Activated CD4-positive, alpha-beta T cell treated with anti-CD3 and anti-CD28 coated beads, Interleukin-2, amount 10 ng/mL, durations not matched to agents 7 days and 5 days (primary cell): ENCODE measurements at regions not wholly inside any gene's neighbourhood (a gene's known extent, or its start where the extent isn't known, plus 50 kb on each side); places are given as distances from the start of the nearest gene placed in this dataset.
"Not testable (repeated sequence)": the region's sequence is repeated elsewhere in the genome, so short reads cannot be mapped to it uniquely, and the experiment has no call there.

Experiments used
- CTCF ChIA-PET: fragments of 350-600 bp; sonication (Branson Sonifier 250); formaldehyde crosslinking; loops from one replicate; lab custom pipeline; 2021; ENCODE audit warnings: antibody characterized with exemption; lab: Charles Lee
- POLR2A ChIA-PET: fragments of 350-600 bp; sonication (Branson Sonifier 250); formaldehyde crosslinking; loops from one replicate; lab custom pipeline; 2021; ENCODE audit warnings: antibody characterized with exemption; lab: Charles Lee
- DNase-seq: peaks from one replicate; pipeline ENCODE4 v3.0.0-alpha.2; 2020
- H3K27ac Mint-ChIP-seq: one replicate; pipeline ENCODE4 v1.8.0; 2021; ENCODE audit warnings: mild to moderate bottlenecking, moderate library complexity, mixed read lengths
- H3K27me3 Mint-ChIP-seq: one replicate; pipeline ENCODE4 v1.8.0; 2021; ENCODE audit warnings: mixed read lengths
- H3K36me3 Mint-ChIP-seq: one replicate; pipeline ENCODE4 v1.8.0; 2021; ENCODE audit warnings: low read depth, mixed read lengths
- H3K4me1 Mint-ChIP-seq: one replicate; pipeline ENCODE4 v1.8.0; 2021; ENCODE audit warnings: mixed read lengths
- H3K4me3 Mint-ChIP-seq: one replicate; pipeline ENCODE4 v1.8.0; 2021; ENCODE audit warnings: mild to moderate bottlenecking, moderate library complexity, mixed read lengths
- H3K9me3 Mint-ChIP-seq: one replicate; pipeline ENCODE4 v1.8.0; 2021; ENCODE audit warnings: mixed read lengths

DNA sequence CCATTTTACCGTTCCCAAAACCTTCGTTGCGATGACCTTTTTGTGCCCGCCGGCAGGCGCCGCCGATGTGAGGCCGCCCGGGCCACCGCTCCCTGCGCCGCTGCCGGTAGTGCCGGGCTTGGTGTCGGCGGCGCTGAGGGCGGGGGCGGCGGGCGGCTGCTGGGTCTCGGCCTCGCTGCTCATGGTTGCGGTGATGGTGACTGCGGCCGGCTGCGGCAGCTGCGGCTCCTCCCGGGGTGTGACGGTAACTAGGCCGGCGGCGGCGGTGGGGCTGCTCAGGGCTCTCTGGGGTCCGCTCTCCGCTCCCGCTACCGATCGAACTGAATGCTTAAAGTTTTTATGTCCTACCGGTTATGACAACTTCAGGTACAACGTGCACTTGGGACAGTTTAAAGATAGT lies 472.6 kb upstream of the CCDC196 start:
- CTCF ChIA-PET, H3K4me3 Mint-ChIP-seq: not testable (repeated sequence)

DNA sequence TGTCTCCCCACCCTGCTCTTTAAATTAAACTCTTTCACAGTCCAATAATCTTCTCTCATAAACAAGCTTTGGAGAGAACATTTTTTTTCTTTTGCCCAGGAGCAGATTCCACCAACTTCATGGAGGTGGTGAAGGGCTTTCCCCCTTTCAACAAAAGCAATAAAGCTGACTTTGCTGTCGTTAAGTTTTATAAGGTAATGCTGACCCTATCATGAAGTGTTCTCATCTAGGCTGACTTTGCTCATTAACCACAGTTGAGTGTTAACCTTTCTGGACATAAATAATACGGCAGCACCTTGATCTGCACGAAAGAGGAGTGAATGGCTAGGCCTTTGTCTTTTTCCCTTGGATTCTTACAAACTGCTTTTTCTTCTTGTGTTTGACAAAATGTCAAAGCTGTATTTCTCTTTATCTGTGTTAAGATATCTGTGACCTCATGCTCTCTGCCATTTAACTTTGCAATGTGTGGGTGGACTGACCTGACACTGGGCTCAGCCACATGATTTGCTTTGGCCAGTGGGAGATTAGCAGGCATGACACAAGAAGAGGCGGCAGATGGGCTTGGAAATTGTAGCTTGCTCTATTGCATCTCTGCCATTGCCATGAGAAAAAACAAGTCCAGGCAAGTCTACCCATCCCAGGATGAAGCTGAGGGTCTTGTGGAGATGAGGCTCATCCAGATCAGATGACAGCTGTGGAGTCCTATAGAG lies 470.9 kb upstream of the CCDC196 start:
- Mint-ChIP-seq H3K27me3 (peaks cover 7% of the 10 kb centered on the region), H3K9me3 (peaks cover 4% of the 10 kb centered on the region), H3K27ac (no peak overlapping the region), H3K4me1 (no peaks in the 10 kb centered on the region), H3K36me3 (no peaks in the 10 kb centered on the region), H3K4me3 (no peak overlapping the region)
- no peak for DNase-seq
- ChIA-PET POLR2A (no interaction called here), CTCF (interaction anchor here (0.8 to 1.2 kb wide), 3 partner anchors 9 to 13 kb away, joined by 3 to 4 read pairs (median 3); no protein-coding TSS in a partner anchor)

More for the DNA sequence above, 472.6 kb upstream of the CCDC196 start:
- POLR2A ChIA-PET, H3K9me3 Mint-ChIP-seq, H3K4me1 Mint-ChIP-seq, H3K36me3 Mint-ChIP-seq, H3K27me3 Mint-ChIP-seq, H3K27ac Mint-ChIP-seq, DNase-seq: not testable (repeated sequence)

DNA sequence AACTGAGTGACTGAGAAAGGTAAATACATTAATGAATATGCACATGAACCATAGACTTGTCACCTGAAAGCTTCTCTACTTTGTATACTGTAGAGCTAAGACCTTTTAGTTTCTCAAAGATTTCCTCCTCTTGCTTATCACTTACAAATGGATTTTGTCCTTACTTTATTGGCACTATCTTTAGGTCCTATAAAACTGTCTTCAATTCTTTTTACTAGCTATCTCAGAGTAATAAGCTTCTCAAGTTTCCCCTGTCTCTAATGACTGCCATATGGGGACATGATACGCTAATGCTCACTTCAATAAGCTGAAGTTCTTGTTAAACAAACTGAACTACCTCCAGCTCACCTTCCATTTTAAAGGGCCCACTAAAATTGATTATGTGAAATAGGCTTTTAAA lies 468.2 kb upstream of the CCDC196 start:
- POLR2A ChIA-PET, result no interaction called here
- DNase-seq, result no peak
- H3K9me3 Mint-ChIP-seq, result peaks cover 4% of the 10 kb centered on the region
- H3K27me3 Mint-ChIP-seq, result peaks cover 7% of the 10 kb centered on the region
- H3K4me3 Mint-ChIP-seq, result no peak overlapping the region
- H3K36me3 Mint-ChIP-seq, result no peaks in the 10 kb centered on the region
- H3K4me1 Mint-ChIP-seq, result no peaks in the 10 kb centered on the region
- CTCF ChIA-PET, result interaction anchor here (0.5 kb wide), 1 partner anchor 1012 kb away, joined by 4 read pairs; no protein-coding TSS in a partner anchor
- no peak overlapping the region for H3K27ac Mint-ChIP-seq

DNA sequence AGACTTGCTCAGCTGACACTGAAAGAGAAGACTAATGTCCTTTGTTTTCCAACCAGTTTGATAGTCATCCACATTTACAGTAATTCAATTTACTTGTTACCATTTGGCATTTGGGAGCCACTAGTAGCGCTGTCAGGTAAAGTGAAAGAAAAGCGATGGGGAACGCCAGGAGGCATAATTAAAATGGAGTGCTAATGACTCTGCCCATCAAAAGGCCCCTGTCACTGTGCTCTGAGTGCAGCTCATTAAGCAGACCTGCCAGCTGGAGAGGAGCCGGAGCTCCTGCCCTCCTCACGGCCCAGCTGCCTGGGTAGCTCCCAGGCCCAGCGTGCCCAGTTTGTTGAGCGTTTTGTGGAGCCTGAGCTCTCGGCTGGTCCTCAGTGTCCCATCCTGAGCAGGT lies 463.6 kb upstream of the CCDC196 start:
- H3K36me3 Mint-ChIP-seq, result no peaks in the 10 kb centered on the region
- peaks cover 2% of the 10 kb centered on the region for H3K27me3 Mint-ChIP-seq
- H3K9me3 Mint-ChIP-seq, result no peaks in the 10 kb centered on the region
- H3K4me1 Mint-ChIP-seq, result no peaks in the 10 kb centered on the region
- H3K4me3 Mint-ChIP-seq, result no peak overlapping the region
- POLR2A ChIA-PET, result no interaction called here
- CTCF ChIA-PET, result interaction anchor here (0.6 kb wide), 1 partner anchor 523 kb away, joined by 5 read pairs; no protein-coding TSS in a partner anchor
- no peak overlapping the region for H3K27ac Mint-ChIP-seq
- no peak for DNase-seq

DNA sequence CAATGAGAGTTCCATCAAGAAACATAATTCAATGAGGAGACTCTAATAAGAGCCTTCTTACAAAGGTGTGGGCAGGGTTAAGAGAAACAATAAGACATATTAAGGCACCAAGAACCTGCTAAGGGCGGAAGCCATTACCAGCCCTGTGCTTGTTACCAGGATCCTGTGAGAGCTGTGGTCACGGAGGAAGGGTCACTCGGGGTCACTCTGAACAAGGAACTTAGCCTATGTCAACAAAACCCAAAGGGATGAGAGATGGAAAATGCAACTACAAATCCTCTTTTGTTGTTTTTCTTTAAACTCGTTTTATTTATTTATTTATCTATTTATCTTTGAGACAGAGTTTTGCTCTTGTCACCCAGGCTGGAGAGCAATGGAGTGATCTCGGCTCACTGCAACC lies 460.4 kb upstream of the CCDC196 start:
- CTCF ChIA-PET, result no interaction called here
- POLR2A ChIA-PET, result no interaction called here
- peaks cover 10% of the 10 kb centered on the region for H3K9me3 Mint-ChIP-seq
- H3K4me3 Mint-ChIP-seq, result no peak overlapping the region
- no peak for DNase-seq
- peaks cover 1% of the 10 kb centered on the region for H3K36me3 Mint-ChIP-seq
- no peak overlapping the region for H3K27ac Mint-ChIP-seq
- H3K4me1 Mint-ChIP-seq, result no peaks in the 10 kb centered on the region
- H3K27me3 Mint-ChIP-seq, result peaks cover 11% of the 10 kb centered on the region

DNA sequence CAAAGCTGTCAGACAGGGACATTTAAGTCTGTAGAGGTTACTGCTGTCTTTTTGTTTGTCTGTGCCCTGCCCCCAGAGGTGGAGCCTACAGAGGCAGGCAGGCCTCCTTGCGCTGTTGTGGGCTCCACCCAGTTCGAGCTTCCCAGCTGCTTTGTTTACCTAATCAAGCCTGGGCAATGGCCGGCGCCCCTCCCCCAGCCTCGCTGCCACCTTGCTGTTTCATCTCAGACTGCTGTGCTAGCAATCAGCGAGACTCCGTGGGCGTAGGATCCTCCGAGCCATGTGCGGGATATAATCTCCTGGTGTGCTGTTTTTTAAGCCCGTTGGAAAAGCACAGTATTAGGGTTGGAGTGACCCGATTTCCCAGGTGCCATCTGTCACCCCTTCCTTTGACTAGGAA lies 454.2 kb upstream of the CCDC196 start:
- H3K27ac Mint-ChIP-seq, H3K4me3 Mint-ChIP-seq, H3K4me1 Mint-ChIP-seq, DNase-seq, POLR2A ChIA-PET, H3K36me3 Mint-ChIP-seq, CTCF ChIA-PET: not testable (repeated sequence)
- peaks cover 29% of the 10 kb centered on the region for H3K9me3 Mint-ChIP-seq
- peaks cover 23% of the 10 kb centered on the region for H3K27me3 Mint-ChIP-seq

DNA sequence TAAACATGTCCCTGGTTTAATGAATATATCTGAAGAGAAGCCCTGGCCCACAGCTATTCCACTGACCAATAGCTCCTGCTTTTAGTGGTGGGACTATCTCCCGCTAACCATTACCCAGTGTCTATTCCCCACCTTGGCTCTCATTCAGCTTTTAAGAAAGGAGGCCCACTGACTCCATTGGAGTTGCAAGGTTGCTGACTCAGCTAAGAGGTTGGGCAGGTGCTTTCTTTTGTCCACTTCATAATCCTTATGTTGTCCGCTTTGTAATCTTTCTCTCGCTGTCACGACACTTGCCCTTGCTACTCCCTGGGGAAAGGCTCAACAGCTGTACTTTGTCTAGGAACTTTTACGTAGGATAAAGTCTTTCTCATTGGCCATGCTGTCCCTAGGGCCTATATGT lies 453.4 kb upstream of the CCDC196 start:
- no peak for DNase-seq
- Mint-ChIP-seq H3K9me3 (peaks cover 29% of the 10 kb centered on the region), H3K27me3 (peaks cover 23% of the 10 kb centered on the region), H3K27ac (no peak overlapping the region), H3K4me3 (no peak overlapping the region), H3K36me3 (peaks cover 8% of the 10 kb centered on the region), H3K4me1 (no peaks in the 10 kb centered on the region)
- CTCF ChIA-PET, result no interaction called here
- POLR2A ChIA-PET, result no interaction called here

DNA sequence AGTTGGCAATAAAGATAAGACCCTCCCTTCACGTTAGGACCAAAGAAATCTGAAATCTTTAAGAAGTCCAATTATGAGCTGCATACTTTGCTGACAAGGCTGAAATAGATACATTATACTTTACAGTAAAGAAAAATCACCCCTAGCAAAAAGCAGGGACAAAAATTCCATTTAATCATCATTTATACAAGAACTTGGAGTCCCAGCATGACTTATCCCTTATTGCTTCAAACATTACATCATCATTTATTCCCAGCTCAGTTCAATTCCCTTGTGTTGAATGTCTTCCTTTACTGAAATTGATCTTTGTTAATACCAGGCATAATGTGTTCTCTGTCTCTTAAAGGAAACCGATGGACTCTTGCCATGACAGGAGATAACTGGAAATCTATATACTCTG lies 449.6 kb upstream of the CCDC196 start:
- peaks cover 3% of the 10 kb centered on the region for H3K36me3 Mint-ChIP-seq
- H3K27ac Mint-ChIP-seq, result no peak overlapping the region
- ChIA-PET POLR2A (no interaction called here), CTCF (no interaction called here)
- H3K4me3 Mint-ChIP-seq, result no peak overlapping the region
- H3K9me3 Mint-ChIP-seq, result peaks cover 15% of the 10 kb centered on the region
- no peak for DNase-seq
- no peaks in the 10 kb centered on the region for H3K4me1 Mint-ChIP-seq
- H3K27me3 Mint-ChIP-seq, result peaks cover 14% of the 10 kb centered on the region

DNA sequence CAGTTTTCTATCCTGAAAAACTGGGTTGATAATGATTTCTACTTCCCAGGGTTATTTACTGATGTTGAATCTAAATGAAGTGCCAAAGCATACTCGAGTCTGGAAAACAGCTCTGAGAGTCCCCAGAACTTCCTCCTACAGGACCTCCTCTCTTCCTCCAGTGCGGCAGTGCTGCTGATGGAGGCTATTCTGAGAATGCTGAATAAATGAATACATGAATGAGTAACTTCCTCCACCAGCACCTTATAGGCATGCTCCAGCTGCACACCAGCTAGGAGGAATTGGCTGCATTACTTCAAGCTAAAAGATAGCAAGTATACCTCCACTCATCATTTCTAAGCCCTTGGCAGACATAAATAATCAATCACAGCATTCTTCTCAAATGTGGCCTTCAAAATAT lies 448.8 kb upstream of the CCDC196 start:
- peaks cover 3% of the 10 kb centered on the region for H3K36me3 Mint-ChIP-seq
- no peak overlapping the region for H3K27ac Mint-ChIP-seq
- H3K27me3 Mint-ChIP-seq, result peaks cover 14% of the 10 kb centered on the region
- H3K4me1 Mint-ChIP-seq, result no peaks in the 10 kb centered on the region
- ChIA-PET POLR2A (no interaction called here), CTCF (no interaction called here)
- no peak for DNase-seq
- H3K9me3 Mint-ChIP-seq, result peaks cover 14% of the 10 kb centered on the region
- no peak overlapping the region for H3K4me3 Mint-ChIP-seq

DNA sequence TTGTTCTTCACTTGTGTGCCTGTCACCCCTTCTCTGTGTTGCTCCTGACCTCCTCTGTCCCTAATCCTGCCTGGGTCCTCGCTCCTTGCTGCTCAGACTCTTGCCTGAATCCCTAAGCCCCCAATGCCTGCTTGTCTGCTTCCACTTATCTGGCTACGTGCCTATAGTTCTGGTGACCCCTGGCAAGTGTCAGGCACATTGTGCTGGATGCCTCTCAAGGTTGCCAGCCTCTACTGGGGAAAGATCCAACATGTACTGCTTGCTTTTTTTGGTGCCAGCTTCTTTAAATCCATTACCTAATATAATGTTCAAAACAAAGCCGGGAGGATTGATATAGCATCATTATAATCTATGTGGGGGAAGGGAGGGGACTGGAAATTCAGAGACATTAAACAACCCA lies 448.0 kb upstream of the CCDC196 start:
- no peak overlapping the region for H3K27ac Mint-ChIP-seq
- no peaks in the 10 kb centered on the region for H3K4me1 Mint-ChIP-seq
- ChIA-PET POLR2A (no interaction called here), CTCF (interaction anchor here (0.6 kb wide), 1 partner anchor 9 kb away, joined by 5 read pairs; no protein-coding TSS in a partner anchor)
- peaks cover 8% of the 10 kb centered on the region for H3K9me3 Mint-ChIP-seq
- H3K36me3 Mint-ChIP-seq, result peaks cover 2% of the 10 kb centered on the region
- peaks cover 13% of the 10 kb centered on the region for H3K27me3 Mint-ChIP-seq
- no peak overlapping the region for H3K4me3 Mint-ChIP-seq
- DNase-seq, result no peak

DNA sequence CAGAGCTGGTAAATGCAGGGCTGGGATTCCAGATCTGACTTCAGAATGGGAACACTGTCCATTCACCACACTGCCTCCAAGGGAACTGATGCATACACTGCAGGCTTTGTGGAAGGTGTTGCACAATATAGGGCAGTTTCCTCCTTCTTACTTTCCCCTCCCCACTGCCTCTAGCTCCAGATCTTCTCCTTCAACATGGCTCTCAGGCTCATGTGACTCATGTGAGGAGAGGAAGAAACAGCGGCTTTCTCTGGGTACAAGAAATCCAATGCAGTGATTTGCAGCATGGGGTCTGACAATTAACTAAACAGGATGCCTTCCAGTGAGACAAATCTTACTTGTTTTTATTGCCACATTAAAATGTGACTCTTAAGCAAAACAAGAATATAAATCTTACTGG lies 447.6 kb upstream of the CCDC196 start:
- H3K27ac Mint-ChIP-seq, result no peak overlapping the region
- peaks cover 11% of the 10 kb centered on the region for H3K27me3 Mint-ChIP-seq
- no peak for DNase-seq
- peaks cover 5% of the 10 kb centered on the region for H3K9me3 Mint-ChIP-seq
- CTCF ChIA-PET, result interaction anchor here (0.6 kb wide), 1 partner anchor 9 kb away, joined by 5 read pairs; no protein-coding TSS in a partner anchor
- POLR2A ChIA-PET, result no interaction called here
- H3K4me3 Mint-ChIP-seq, result no peak overlapping the region
- no peaks in the 10 kb centered on the region for H3K36me3 Mint-ChIP-seq
- H3K4me1 Mint-ChIP-seq, result no peaks in the 10 kb centered on the region

DNA sequence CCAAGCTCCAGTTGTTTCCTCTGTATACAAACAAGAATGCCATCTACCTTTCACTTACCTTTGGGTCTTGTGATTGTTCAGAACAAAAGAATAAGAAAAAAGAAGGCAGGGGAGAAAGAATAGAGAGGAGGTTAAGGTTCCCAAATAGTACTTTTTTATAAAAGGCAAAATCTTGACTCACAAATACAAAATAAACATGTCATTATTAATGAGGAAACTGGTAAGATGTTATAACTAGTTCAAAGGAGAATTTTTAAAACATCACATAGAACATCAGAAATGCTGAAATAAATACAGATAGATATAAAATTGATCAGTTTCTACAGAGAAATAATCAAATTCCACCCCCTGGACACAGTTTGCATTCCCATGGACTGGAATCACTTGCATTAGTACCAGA lies 446.7 kb upstream of the CCDC196 start:
- no peak for DNase-seq
- Mint-ChIP-seq H3K27me3 (peaks cover 11% of the 10 kb centered on the region), H3K27ac (no peak overlapping the region), H3K9me3 (no peaks in the 10 kb centered on the region), H3K36me3 (no peaks in the 10 kb centered on the region), H3K4me3 (no peak overlapping the region), H3K4me1 (no peaks in the 10 kb centered on the region)
- CTCF ChIA-PET, result no interaction called here
- POLR2A ChIA-PET, result no interaction called here

DNA sequence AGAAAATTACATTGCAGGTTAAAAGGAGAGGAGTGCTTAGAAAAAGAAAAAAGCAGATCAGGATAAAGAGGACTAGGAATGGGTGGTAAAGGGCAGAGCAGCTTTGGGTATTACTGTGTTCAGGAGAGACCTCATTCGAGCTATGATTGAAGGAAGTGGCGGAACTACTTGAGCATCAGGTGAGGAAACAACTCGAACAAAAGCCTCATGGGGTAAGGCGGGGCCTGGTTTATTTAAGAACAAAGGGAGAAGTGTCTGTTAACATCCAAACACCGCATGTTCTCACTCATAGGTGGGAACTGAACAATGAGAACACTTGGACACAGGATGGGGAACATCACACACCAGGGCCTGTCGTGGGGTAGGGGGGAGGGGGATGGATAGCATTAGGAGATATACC lies 444.6 kb upstream of the CCDC196 start:
- no peak overlapping the region for H3K4me3 Mint-ChIP-seq
- H3K9me3 Mint-ChIP-seq, result no peaks in the 10 kb centered on the region
- no peaks in the 10 kb centered on the region for H3K36me3 Mint-ChIP-seq
- no peak for DNase-seq
- no peak overlapping the region for H3K27ac Mint-ChIP-seq
- no peaks in the 10 kb centered on the region for H3K4me1 Mint-ChIP-seq
- H3K27me3 Mint-ChIP-seq, result peaks cover 4% of the 10 kb centered on the region
- ChIA-PET CTCF (no interaction called here), POLR2A (no interaction called here)

DNA sequence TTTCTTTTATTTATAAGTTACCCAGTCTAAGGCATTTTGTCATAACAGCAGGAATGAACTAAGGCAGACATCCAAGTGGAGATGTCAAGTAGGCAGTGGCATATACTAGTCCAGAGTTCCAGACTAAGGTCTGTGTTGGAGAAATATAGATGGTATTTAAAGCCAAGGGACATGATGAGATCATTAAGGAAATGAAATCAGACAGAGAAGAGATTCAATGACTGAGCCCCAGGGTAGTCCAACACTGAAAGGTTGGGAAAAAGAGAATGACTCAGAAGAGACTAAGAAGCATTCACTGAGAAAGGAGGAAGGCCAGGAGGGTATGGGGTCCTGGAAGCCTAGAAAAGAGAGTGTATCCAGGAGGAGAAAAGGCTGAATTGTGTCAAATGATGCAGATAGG lies 442.2 kb upstream of the CCDC196 start:
- POLR2A ChIA-PET, result no interaction called here
- H3K36me3 Mint-ChIP-seq, result no peaks in the 10 kb centered on the region
- H3K4me3 Mint-ChIP-seq, result no peak overlapping the region

More for the DNA sequence above, 442.2 kb upstream of the CCDC196 start:
- CTCF ChIA-PET, result interaction anchor here (1.3 kb wide), 1 partner anchor 10 kb away, joined by 3 read pairs; no protein-coding TSS in a partner anchor
- DNase-seq, result no peak
- Mint-ChIP-seq H3K27me3 (peaks cover 9% of the 10 kb centered on the region), H3K4me1 (no peaks in the 10 kb centered on the region), H3K27ac (no peak overlapping the region), H3K9me3 (peaks cover 2% of the 10 kb centered on the region)
